OCI-LY7 (cell line): ENCODE measurements at regions not wholly inside any gene's neighbourhood (a gene's known extent, or its start where the extent isn't known, plus 50 kb on each side); places are given as distances from the start of the nearest gene placed in this dataset.

Source experiments
- BruUV-seq: library from RNA; stranded (reverse); fragments of 400-500 nt; replicated peaks from 2 replicates; lab custom pipeline; 2021; lab: Mats Ljungman, UMichigan
- CTCF ChIA-PET: fragments of 300-600 bp; sonication (Branson Sonifier 250); formaldehyde crosslinking; loops from one replicate; lab custom pipeline; 2022; ENCODE audit warnings: antibody characterized with exemption; ENCODE audit not compliant: unreplicated experiment; lab: Charles Lee
- POLR2A ChIA-PET: fragments of 300-600 bp; sonication (Branson Sonifier 250); formaldehyde crosslinking; loops from one replicate; lab custom pipeline; 2022; ENCODE audit warnings: antibody characterized with exemption; lab: Charles Lee
- DNase-seq: peaks from one replicate; pipeline ENCODE4 v3.0.0-alpha.2; 2015; ENCODE audit warnings: low spot score
- H2AFZ ChIP-seq: fragments of 200-600 bp; sonication (generic), shearing (Covaris generic); 2 replicates; pipeline ENCODE4 v1.6.1; 2014; ENCODE audit warnings: mild to moderate bottlenecking, antibody characterized with exemption, low read length, moderate library complexity
- H3K27ac ChIP-seq: fragments of 200-600 bp; sonication (generic); 2 replicates; pipeline ENCODE4 v1.5.1; 2014; ENCODE audit warnings: mixed run types, low read depth, mild to moderate bottlenecking, moderate library complexity, low read length, inconsistent platforms; ENCODE audit not compliant: poor library complexity, severe bottlenecking
- H3K36me3 ChIP-seq: fragments of 200-600 bp; sonication (generic); 2 replicates; pipeline ENCODE4 v1.6.1; 2014; ENCODE audit warnings: mild to moderate bottlenecking, antibody characterized with exemption, low read length, moderate library complexity, mixed read lengths; ENCODE audit not compliant: insufficient read depth
- H3K4me1 ChIP-seq: fragments of 200-600 bp; sonication (generic); 2 replicates; pipeline ENCODE4 v1.5.1; 2014; ENCODE audit warnings: mild to moderate bottlenecking, low read length; ENCODE audit not compliant: insufficient read depth, poor library complexity, severe bottlenecking
- H3K4me2 ChIP-seq: fragments of 200-600 bp; sonication (generic); 2 replicates; pipeline ENCODE4 v1.6.1; 2014; ENCODE audit warnings: mild to moderate bottlenecking, low read length
- H3K4me3 ChIP-seq: fragments of 200-600 bp; sonication (generic); 2 replicates; pipeline ENCODE4 v1.5.1; 2014; ENCODE audit warnings: mild to moderate bottlenecking, low read depth, low read length; ENCODE audit not compliant: poor library complexity, severe bottlenecking
- H3K79me2 ChIP-seq: fragments of 200-600 bp; sonication (generic); 2 replicates; pipeline ENCODE4 v1.6.1; 2016; ENCODE audit warnings: low read depth, mild to moderate bottlenecking, low read length, moderate library complexity, mixed read lengths; ENCODE audit not compliant: insufficient read depth
- H3K9me2 ChIP-seq: fragments of 200-600 bp; sonication (generic); 2 replicates; pipeline ENCODE4 v1.6.1; 2016; ENCODE audit warnings: mild to moderate bottlenecking, low read length, mixed read lengths; ENCODE audit not compliant: insufficient read depth
- H3K9me3 ChIP-seq: fragments of 200-600 bp; sonication (generic); 2 replicates; pipeline ENCODE4 v1.6.1; 2014; ENCODE audit warnings: mild to moderate bottlenecking, mixed run types, low read length, mixed read lengths
- H4K20me1 ChIP-seq: fragments of 200-600 bp; sonication (generic); 2 replicates; pipeline ENCODE4 v1.6.1; 2014; ENCODE audit warnings: mild to moderate bottlenecking, antibody characterized with exemption, low read length, moderate library complexity, mixed read lengths; ENCODE audit not compliant: insufficient read depth
- CTCF ChIP-seq: fragments of 200-600 bp; sonication (generic); conservative IDR thresholded peaks from 2 replicates; pipeline ENCODE4 v1.5.1; 2014; ENCODE audit warnings: mild to moderate bottlenecking, antibody characterized with exemption, low read length, moderate library complexity, mixed read lengths
- EZH2phosphoT487 ChIP-seq: fragments of 200-600 bp; sonication (generic); IDR thresholded peaks from 2 replicates; pipeline ENCODE4 v1.6.1; 2018; ENCODE audit warnings: low read depth, borderline replicate concordance, mild to moderate bottlenecking, mixed run types, antibody characterized with exemption, low read length, moderate library complexity, mixed read lengths
- intact Hi-C: fragments of 100-400 bp; cut with micrococcal nuclease; formaldehyde crosslinking; loops from one replicate; pipeline ENCODE4 v1.10.0; 2022; ENCODE audit not compliant: unreplicated experiment

DNA sequence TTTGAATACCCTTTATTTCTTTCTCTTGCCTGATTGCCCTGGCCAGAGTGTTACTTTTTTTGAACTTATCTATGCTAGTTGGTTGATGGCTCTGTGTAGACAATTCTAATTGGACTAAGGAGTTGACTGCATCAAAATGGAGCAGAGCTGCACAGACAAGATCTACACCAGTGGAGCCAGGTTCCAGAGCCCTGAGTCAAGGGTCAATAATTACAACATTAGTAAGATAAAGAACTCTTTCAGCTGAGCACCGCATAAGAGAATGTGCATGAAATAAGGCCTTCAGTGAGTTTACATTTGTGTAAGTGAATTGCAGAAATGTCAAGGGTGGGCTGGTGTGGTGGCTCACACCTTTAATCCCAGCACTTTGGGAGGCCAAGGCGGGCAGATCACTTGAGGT lies 599.7 kb upstream of the TENM3 start:
- no peak overlapping the region for H3K4me2 ChIP-seq
- no peaks in the 10 kb centered on the region for H4K20me1 ChIP-seq
- POLR2A ChIA-PET, result no interaction called here
- H3K27ac ChIP-seq, result no peak overlapping the region
- BruUV-seq, result no TSS peak
- H2AFZ ChIP-seq, result no peak overlapping the region
- TF ChIP-seq EZH2phosphoT487, result no peak
- TF ChIP-seq CTCF, result no peak
- no peaks in the 10 kb centered on the region for H3K9me2 ChIP-seq
- DNase-seq, result no peak
- no peaks in the 10 kb centered on the region for H3K4me1 ChIP-seq
- H3K4me3 ChIP-seq, result no peak overlapping the region
- no peaks in the 10 kb centered on the region for H3K9me3 ChIP-seq
- intact Hi-C loops, result no loop called here
- CTCF ChIA-PET, result no interaction called here
- no peaks in the 10 kb centered on the region for H3K79me2 ChIP-seq
- no peaks in the 10 kb centered on the region for H3K36me3 ChIP-seq

DNA sequence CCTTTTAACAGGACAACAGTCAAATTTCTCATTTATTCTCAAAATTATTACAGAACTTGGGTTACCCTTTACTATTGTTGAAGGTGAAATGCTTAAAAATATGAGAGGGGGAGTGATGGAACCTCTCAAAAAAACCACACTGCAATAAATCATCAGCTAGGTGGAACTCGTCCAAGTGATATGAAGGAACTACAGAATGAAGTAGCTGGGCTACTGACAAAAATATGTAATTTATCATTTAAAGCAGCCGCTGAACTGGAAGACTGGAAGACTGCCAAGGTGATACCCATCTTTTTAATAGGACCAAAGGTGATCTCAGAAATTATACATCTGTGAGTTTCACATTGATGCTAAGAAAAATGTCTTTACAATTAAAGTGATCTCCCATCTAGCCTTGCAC lies 597.7 kb upstream of the TENM3 start:
- H4K20me1 ChIP-seq, result no peaks in the 10 kb centered on the region
- H3K9me2 ChIP-seq, result no peaks in the 10 kb centered on the region
- no peaks in the 10 kb centered on the region for H3K9me3 ChIP-seq
- ChIA-PET POLR2A (no interaction called here), CTCF (no interaction called here)
- H3K4me2 ChIP-seq, result no peak overlapping the region
- no peak for DNase-seq
- intact Hi-C loops, result no loop called here
- no peaks in the 10 kb centered on the region for H3K4me1 ChIP-seq
- no peaks in the 10 kb centered on the region for H3K79me2 ChIP-seq
- BruUV-seq, result no TSS peak
- no peak overlapping the region for H3K27ac ChIP-seq
- H3K36me3 ChIP-seq, result no peaks in the 10 kb centered on the region
- no peak overlapping the region for H3K4me3 ChIP-seq
- no peak overlapping the region for H2AFZ ChIP-seq
- TF ChIP-seq EZH2phosphoT487, result no peak
- TF ChIP-seq CTCF, result no peak

DNA sequence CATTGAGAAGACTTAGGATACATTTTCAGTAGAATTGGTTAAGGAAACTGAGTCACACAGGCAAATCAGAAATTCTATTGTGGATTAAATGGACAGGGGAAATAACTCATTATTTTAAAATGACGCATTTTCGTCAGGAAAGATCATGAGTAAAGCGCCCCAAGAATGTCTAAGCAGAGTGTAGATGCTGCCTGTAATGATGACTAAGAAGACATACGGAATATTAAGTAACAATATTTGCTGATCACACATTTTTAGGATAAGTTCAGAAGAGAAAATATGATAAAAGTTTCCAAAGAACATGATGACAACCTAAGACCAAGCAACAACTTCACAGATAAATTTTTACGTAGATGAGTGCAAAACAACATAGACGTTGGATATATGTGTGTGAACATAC lies 596.3 kb upstream of the TENM3 start:
- ChIA-PET POLR2A (interaction anchor here (0.5 kb wide), 1 partner anchor 19 kb away, joined by 3 read pairs; no protein-coding TSS in a partner anchor), CTCF (no interaction called here)
- no peaks in the 10 kb centered on the region for H3K79me2 ChIP-seq
- H3K4me1 ChIP-seq, result no peaks in the 10 kb centered on the region
- no peak for DNase-seq
- H3K9me2 ChIP-seq, result no peaks in the 10 kb centered on the region
- H2AFZ ChIP-seq, result no peak overlapping the region
- H3K36me3 ChIP-seq, result no peaks in the 10 kb centered on the region
- TF ChIP-seq EZH2phosphoT487 (no peak), CTCF (no peak)
- no TSS peak for BruUV-seq
- H3K4me3 ChIP-seq, result no peak overlapping the region
- intact Hi-C loops, result no loop called here
- H3K4me2 ChIP-seq, result no peak overlapping the region
- H3K9me3 ChIP-seq, result no peaks in the 10 kb centered on the region
- no peaks in the 10 kb centered on the region for H4K20me1 ChIP-seq
- H3K27ac ChIP-seq, result no peak overlapping the region
